ENCODE measurements at regions not wholly inside any gene's neighbourhood (a gene's known extent, or its start where the extent isn't known, plus 50 kb on each side); places are given as distances from the start of the nearest gene placed in this dataset.

GRCh38 chr2:115942800-115943199 lies 1500.4 kb downstream of the DPP10 start:
- intact Hi-C loops (cut with micrococcal nuclease; ENCODE audit: unreplicated experiment): no loop called here
- Histone ChIP-seq H3K4me3 (ENCODE audit: low read depth, low read length, poor library complexity, severe bottlenecking) (no peak overlapping the region), H3K4me1 (ENCODE audit: insufficient read depth, low read length, poor library complexity, severe bottlenecking) (no peaks in the 10 kb centered on the region), H3K36me3 (ENCODE audit: insufficient read depth, low read length, poor library complexity, severe bottlenecking) (no peaks in the 10 kb centered on the region), H3K27ac (ENCODE audit: low read depth, low read length, poor library complexity, severe bottlenecking) (no peak overlapping the region), H3K27me3 (replicated peaks; ENCODE audit: insufficient read depth, low read depth, low read length, poor library complexity) (no peaks in the 10 kb centered on the region), H3K9me3 (ENCODE audit: low read depth, low read length, poor library complexity, severe bottlenecking) (peaks cover 24% of the 10 kb centered on the region)
- no peak for DNase-seq (ENCODE audit: low spot score)
- TF ChIP-seq EZH2 (IDR thresholded peaks at IDR 0.05; ENCODE audit: borderline replicate concordance, low read depth, low read length, poor library complexity, severe bottlenecking) (no peak), CTCF (conservative IDR thresholded peaks at IDR 0.05; ENCODE audit: low read depth, low read length) (no peak)
- ChIA-PET POLR2A (ENCODE audit: low non-redundant PET) (no interaction called here), CTCF (no interaction called here)
- no TSS peak for BruUV-seq (replicated peaks)

GRCh38 chr2:115946341-115946740 lies 1503.9 kb downstream of the DPP10 start:
- TF ChIP-seq CTCF (conservative IDR thresholded peaks at IDR 0.05; ENCODE audit: low read depth, low read length) (no peak), EZH2 (IDR thresholded peaks at IDR 0.05; ENCODE audit: borderline replicate concordance, low read depth, low read length, poor library complexity, severe bottlenecking) (no peak)
- CTCF ChIA-PET: no interaction called here
- no peak for DNase-seq (ENCODE audit: low spot score)
- BruUV-seq (replicated peaks): no TSS peak
- Histone ChIP-seq H3K4me1 (ENCODE audit: insufficient read depth, low read length, poor library complexity, severe bottlenecking) (no peaks in the 10 kb centered on the region), H3K4me3 (ENCODE audit: low read depth, low read length, poor library complexity, severe bottlenecking) (no peak overlapping the region), H3K36me3 (ENCODE audit: insufficient read depth, low read length, poor library complexity, severe bottlenecking) (no peaks in the 10 kb centered on the region), H3K27ac (ENCODE audit: low read depth, low read length, poor library complexity, severe bottlenecking) (no peak overlapping the region), H3K27me3 (replicated peaks; ENCODE audit: insufficient read depth, low read depth, low read length, poor library complexity) (no peaks in the 10 kb centered on the region), H3K9me3 (ENCODE audit: low read depth, low read length, poor library complexity, severe bottlenecking) (peaks cover 20% of the 10 kb centered on the region)
- POLR2A ChIA-PET (ENCODE audit: low non-redundant PET): no interaction called here
- intact Hi-C loops (cut with micrococcal nuclease; ENCODE audit: unreplicated experiment): no loop called here

GRCh38 chr2:115946891-115947290 lies 1504.5 kb downstream of the DPP10 start:
- no peak for TF ChIP-seq EZH2 (IDR thresholded peaks at IDR 0.05; ENCODE audit: borderline replicate concordance, low read depth, low read length, poor library complexity, severe bottlenecking)
- no peak for TF ChIP-seq CTCF (conservative IDR thresholded peaks at IDR 0.05; ENCODE audit: low read depth, low read length)
- Histone ChIP-seq H3K27ac (ENCODE audit: low read depth, low read length, poor library complexity, severe bottlenecking) (no peak overlapping the region), H3K36me3 (ENCODE audit: insufficient read depth, low read length, poor library complexity, severe bottlenecking) (no peaks in the 10 kb centered on the region), H3K27me3 (replicated peaks; ENCODE audit: insufficient read depth, low read depth, low read length, poor library complexity) (no peaks in the 10 kb centered on the region), H3K9me3 (ENCODE audit: low read depth, low read length, poor library complexity, severe bottlenecking) (peaks cover 26% of the 10 kb centered on the region), H3K4me1 (ENCODE audit: insufficient read depth, low read length, poor library complexity, severe bottlenecking) (no peaks in the 10 kb centered on the region), H3K4me3 (ENCODE audit: low read depth, low read length, poor library complexity, severe bottlenecking) (no peak overlapping the region)
- intact Hi-C loops (cut with micrococcal nuclease; ENCODE audit: unreplicated experiment): no loop called here
- POLR2A ChIA-PET (ENCODE audit: low non-redundant PET): no interaction called here
- DNase-seq (ENCODE audit: low spot score): no peak
- no TSS peak for BruUV-seq (replicated peaks)
- CTCF ChIA-PET: no interaction called here
